ENCODE measurements at regions not wholly inside any gene's neighbourhood (a gene's known extent, or its start where the extent isn't known, plus 50 kb on each side); places are given as distances from the start of the nearest gene placed in this dataset.

DNA sequence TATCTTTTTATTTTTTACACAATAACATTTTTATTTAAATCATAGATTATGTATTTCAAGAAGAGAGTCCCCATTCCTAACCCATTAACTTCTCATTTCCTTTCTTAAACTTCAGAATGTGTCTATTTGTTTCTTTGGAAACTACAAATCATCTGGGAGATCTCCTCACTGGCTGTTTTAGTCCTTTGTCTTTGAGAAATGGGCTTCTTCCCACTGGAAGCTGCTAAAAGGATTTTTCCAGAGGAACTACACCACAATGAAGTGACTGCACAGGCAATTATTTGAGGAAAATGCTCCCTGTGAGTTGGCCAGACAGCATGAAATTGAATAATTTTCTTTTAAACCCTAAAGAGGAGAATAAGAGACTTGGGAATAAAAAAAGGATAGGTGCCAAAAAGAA, 119.1 kb downstream of the TENT5A start:
- Histone ChIP-seq H3K36me3 (ENCODE audit: control insufficient read depth in 5 of 5, insufficient read depth in 5 of 5, low read length in 5 of 5) (no peaks in the 10 kb centered on the region), H3K4me3 (ENCODE audit: low read depth in 1 of 5, low read length in 5 of 5) (no peak overlapping the region), H3K27ac (ENCODE audit: low read depth, low read length) (no peak overlapping the region), H3K27me3 (ENCODE audit: control insufficient read depth in 5 of 5, insufficient read depth in 4 of 5, low read length in 5 of 5) (no peaks in the 10 kb centered on the region), H3K4me1 (ENCODE audit: control insufficient read depth in 5 of 5, insufficient read depth in 5 of 5, low read length in 5 of 5) (no peaks in the 10 kb centered on the region), H3K9ac (ENCODE audit: low read length in 5 of 5) (no peak overlapping the region), H3K9me3 (ENCODE audit: control insufficient read depth in 5 of 5, low read length in 5 of 5) (peaks cover 3 to 16% (median 14%) of the 10 kb centered on the region in 5 donors)

DNA sequence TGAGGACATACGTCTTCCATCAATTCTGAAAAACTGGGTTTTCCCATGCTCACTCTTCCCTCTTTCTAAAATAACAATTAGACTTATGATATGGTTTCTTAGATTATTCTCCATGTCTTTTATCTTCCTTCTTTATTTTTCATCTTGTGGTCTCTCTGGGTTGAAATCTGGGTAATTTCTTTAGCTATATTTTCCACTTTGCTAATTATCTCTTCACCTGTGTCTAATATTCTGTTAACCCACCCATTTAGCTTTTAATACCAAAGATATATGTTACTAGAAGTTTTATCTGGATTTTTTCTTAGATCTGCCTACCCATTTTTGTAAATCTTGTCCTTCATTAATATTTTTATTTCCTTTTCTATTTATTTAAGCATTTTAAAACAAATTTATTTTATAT, 121.8 kb downstream of the TENT5A start:
- Histone ChIP-seq H3K36me3 (ENCODE audit: control insufficient read depth in 5 of 5, insufficient read depth in 5 of 5, low read length in 5 of 5) (no peaks in the 10 kb centered on the region), H3K4me1 (ENCODE audit: control insufficient read depth in 5 of 5, insufficient read depth in 5 of 5, low read length in 5 of 5) (no peaks in the 10 kb centered on the region), H3K9ac (ENCODE audit: low read length in 5 of 5) (no peak overlapping the region), H3K27ac (ENCODE audit: low read depth, low read length) (no peak overlapping the region), H3K27me3 (ENCODE audit: control insufficient read depth in 5 of 5, insufficient read depth in 4 of 5, low read length in 5 of 5) (no peaks in the 10 kb centered on the region), H3K9me3 (ENCODE audit: control insufficient read depth in 5 of 5, low read length in 5 of 5) (peaks cover 3 to 16% (median 15%) of the 10 kb centered on the region in 5 donors), H3K4me3 (ENCODE audit: low read depth in 1 of 5, low read length in 5 of 5) (no peak overlapping the region)

GRCh38 chr6:81625216-81625615, 127.3 kb downstream of the TENT5A start:
- Histone ChIP-seq H3K4me1 (ENCODE audit: control insufficient read depth in 5 of 5, insufficient read depth in 5 of 5, low read length in 5 of 5) (no peaks in the 10 kb centered on the region), H3K27ac (ENCODE audit: low read depth, low read length) (no peak overlapping the region), H3K4me3 (ENCODE audit: low read depth in 1 of 5, low read length in 5 of 5) (no peak overlapping the region), H3K36me3 (ENCODE audit: control insufficient read depth in 5 of 5, insufficient read depth in 5 of 5, low read length in 5 of 5) (no peaks in the 10 kb centered on the region), H3K9me3 (ENCODE audit: control insufficient read depth in 5 of 5, low read length in 5 of 5) (peaks cover 0 to 3% (median 1%) of the 10 kb centered on the region in 5 donors), H3K27me3 (ENCODE audit: control insufficient read depth in 5 of 5, insufficient read depth in 4 of 5, low read length in 5 of 5) (no peaks in the 10 kb centered on the region), H3K9ac (ENCODE audit: low read length in 5 of 5) (no peak overlapping the region)

- H3K36me3 ChIP-seq (ENCODE audit: control insufficient read depth in 5 of 5, insufficient read depth in 5 of 5, low read length in 5 of 5) = no peaks in the 10 kb centered on the region
- no peak overlapping the region for H3K4me3 ChIP-seq (ENCODE audit: low read depth in 1 of 5, low read length in 5 of 5)
- H3K27ac ChIP-seq (ENCODE audit: low read depth, low read length) = no peak overlapping the region
- H3K9ac ChIP-seq (ENCODE audit: low read length in 5 of 5) = no peak overlapping the region
- no peaks in the 10 kb centered on the region for H3K27me3 ChIP-seq (ENCODE audit: control insufficient read depth in 5 of 5, insufficient read depth in 4 of 5, low read length in 5 of 5)
- peaks cover 0 to 3% (median 0%) of the 10 kb centered on the region in 5 donors for H3K9me3 ChIP-seq (ENCODE audit: control insufficient read depth in 5 of 5, low read length in 5 of 5)
- no peaks in the 10 kb centered on the region for H3K4me1 ChIP-seq (ENCODE audit: control insufficient read depth in 5 of 5, insufficient read depth in 5 of 5, low read length in 5 of 5)
These were observed 128.0 kb downstream of the TENT5A start for GRCh38 chr6:81624453-81624852.

GRCh38 chr6:81623106-81623759, 129.2 kb downstream of the TENT5A start:
- Histone ChIP-seq H3K4me1 (ENCODE audit: control insufficient read depth in 5 of 5, insufficient read depth in 5 of 5, low read length in 5 of 5) (no peaks in the 10 kb centered on the region), H3K9ac (ENCODE audit: low read length in 5 of 5) (no peak overlapping the region), H3K9me3 (ENCODE audit: control insufficient read depth in 5 of 5, low read length in 5 of 5) (peaks cover 0 to 1% (median 0%) of the 10 kb centered on the region in 5 donors), H3K27ac (ENCODE audit: low read depth, low read length) (no peak overlapping the region), H3K36me3 (ENCODE audit: control insufficient read depth in 5 of 5, insufficient read depth in 5 of 5, low read length in 5 of 5) (no peaks in the 10 kb centered on the region), H3K27me3 (ENCODE audit: control insufficient read depth in 5 of 5, insufficient read depth in 4 of 5, low read length in 5 of 5) (no peaks in the 10 kb centered on the region), H3K4me3 (ENCODE audit: low read depth in 1 of 5, low read length in 5 of 5) (no peak overlapping the region)

DNA sequence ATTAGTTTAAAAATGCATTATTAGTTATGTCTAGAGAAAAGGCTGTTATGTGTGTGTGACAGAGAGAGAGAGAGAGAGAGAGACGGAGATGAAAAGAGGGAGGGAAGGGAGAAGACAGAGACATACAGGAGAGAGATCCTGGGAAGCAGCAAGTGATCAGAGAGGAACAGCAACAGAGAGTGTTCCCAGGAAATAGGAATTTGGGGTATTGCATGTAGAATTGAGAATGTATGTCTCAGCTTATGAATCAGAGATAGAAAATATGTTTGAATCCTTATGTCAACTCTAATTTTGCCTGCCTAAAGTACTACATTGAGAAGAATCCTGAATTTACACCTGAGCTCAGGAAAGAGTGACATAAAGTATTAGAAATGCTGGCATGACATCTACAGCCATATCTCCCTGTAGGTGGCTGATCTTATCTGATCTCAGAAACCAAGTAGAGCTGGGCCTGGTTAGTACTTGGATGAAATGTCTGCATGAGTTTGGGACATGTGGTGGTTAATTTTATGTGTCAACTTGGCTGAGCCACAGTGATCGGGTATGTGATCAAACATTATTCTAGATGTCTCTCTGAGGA, 130.6 kb downstream of the TENT5A start:
- Histone ChIP-seq H3K4me1 (ENCODE audit: control insufficient read depth in 5 of 5, insufficient read depth in 5 of 5, low read length in 5 of 5) (no peaks in the 10 kb centered on the region), H3K27me3 (ENCODE audit: control insufficient read depth in 5 of 5, insufficient read depth in 4 of 5, low read length in 5 of 5) (no peaks in the 10 kb centered on the region), H3K27ac (ENCODE audit: low read depth, low read length) (no peak overlapping the region), H3K9me3 (ENCODE audit: control insufficient read depth in 5 of 5, low read length in 5 of 5) (no peaks in the 10 kb centered on the region), H3K36me3 (ENCODE audit: control insufficient read depth in 5 of 5, insufficient read depth in 5 of 5, low read length in 5 of 5) (no peaks in the 10 kb centered on the region), H3K4me3 (ENCODE audit: low read depth in 1 of 5, low read length in 5 of 5) (no peak overlapping the region), H3K9ac (ENCODE audit: low read length in 5 of 5) (no peak overlapping the region)

- Histone ChIP-seq H3K36me3 (ENCODE audit: control insufficient read depth in 5 of 5, insufficient read depth in 5 of 5, low read length in 5 of 5) (no peaks in the 10 kb centered on the region), H3K27me3 (ENCODE audit: control insufficient read depth in 5 of 5, insufficient read depth in 4 of 5, low read length in 5 of 5) (no peaks in the 10 kb centered on the region), H3K9ac (ENCODE audit: low read length in 5 of 5) (no peak overlapping the region), H3K9me3 (ENCODE audit: control insufficient read depth in 5 of 5, low read length in 5 of 5) (no peaks in the 10 kb centered on the region), H3K27ac (ENCODE audit: low read depth, low read length) (no peak overlapping the region), H3K4me3 (ENCODE audit: low read depth in 1 of 5, low read length in 5 of 5) (no peak overlapping the region), H3K4me1 (ENCODE audit: control insufficient read depth in 5 of 5, insufficient read depth in 5 of 5, low read length in 5 of 5) (peaks cover 0 to 4% (median 0%) of the 10 kb centered on the region in 5 donors)
These were observed 138.2 kb downstream of the TENT5A start for GRCh38 chr6:81614292-81614691.

DNA sequence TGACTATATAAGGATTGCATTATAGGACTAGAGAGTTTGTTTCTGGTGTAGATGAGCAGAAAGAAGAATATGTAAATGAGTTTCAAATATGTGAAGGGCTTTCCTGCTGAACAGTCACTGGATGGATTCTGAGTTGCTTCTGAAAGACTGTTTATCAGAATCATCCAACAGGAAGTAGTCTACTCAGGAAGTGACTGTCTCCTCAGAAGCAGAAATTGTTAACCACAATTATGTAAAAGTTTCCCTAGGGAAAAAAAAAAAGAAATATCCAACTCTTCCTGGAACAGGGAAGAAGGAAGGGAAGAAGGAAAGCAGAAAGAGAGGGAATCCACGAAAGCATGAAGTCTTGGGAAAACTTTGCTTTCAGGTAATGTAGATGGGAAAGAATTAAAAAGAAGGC, 138.9 kb downstream of the TENT5A start:
- Histone ChIP-seq H3K27me3 (ENCODE audit: control insufficient read depth in 5 of 5, insufficient read depth in 4 of 5, low read length in 5 of 5) (no peaks in the 10 kb centered on the region), H3K36me3 (ENCODE audit: control insufficient read depth in 5 of 5, insufficient read depth in 5 of 5, low read length in 5 of 5) (no peaks in the 10 kb centered on the region), H3K4me3 (ENCODE audit: low read depth in 1 of 5, low read length in 5 of 5) (no peak overlapping the region), H3K9ac (ENCODE audit: low read length in 5 of 5) (no peak overlapping the region), H3K27ac (ENCODE audit: low read depth, low read length) (no peak overlapping the region), H3K4me1 (ENCODE audit: control insufficient read depth in 5 of 5, insufficient read depth in 5 of 5, low read length in 5 of 5) (peaks cover 0 to 4% (median 0%) of the 10 kb centered on the region in 5 donors), H3K9me3 (ENCODE audit: control insufficient read depth in 5 of 5, low read length in 5 of 5) (no peaks in the 10 kb centered on the region)

DNA sequence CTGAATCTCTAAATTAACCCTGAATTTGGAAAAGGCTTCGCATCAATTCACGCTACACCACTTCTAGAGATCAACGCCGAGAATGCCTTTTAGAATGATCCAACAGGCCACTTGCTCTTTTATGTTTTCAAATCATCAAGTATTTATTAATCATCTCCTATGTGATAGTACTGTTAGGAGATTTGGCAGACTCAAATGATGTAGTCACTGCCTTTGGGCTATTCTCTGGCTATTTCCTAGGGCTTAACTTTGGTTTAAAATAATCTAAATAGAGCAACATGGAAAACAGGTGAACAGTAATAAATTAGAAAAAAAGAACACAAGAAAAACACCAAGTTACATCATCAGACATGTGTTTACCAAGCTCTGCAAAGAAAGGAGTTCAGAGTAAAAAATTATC, 140.3 kb downstream of the TENT5A start:
- no peaks in the 10 kb centered on the region for H3K27me3 ChIP-seq (ENCODE audit: control insufficient read depth in 5 of 5, insufficient read depth in 4 of 5, low read length in 5 of 5)
- no peak overlapping the region for H3K9ac ChIP-seq (ENCODE audit: low read length in 5 of 5)
- no peak overlapping the region for H3K27ac ChIP-seq (ENCODE audit: low read depth, low read length)
- H3K4me1 ChIP-seq (ENCODE audit: control insufficient read depth in 5 of 5, insufficient read depth in 5 of 5, low read length in 5 of 5) = peaks cover 0 to 4% (median 0%) of the 10 kb centered on the region in 5 donors
- no peaks in the 10 kb centered on the region for H3K36me3 ChIP-seq (ENCODE audit: control insufficient read depth in 5 of 5, insufficient read depth in 5 of 5, low read length in 5 of 5)
- H3K9me3 ChIP-seq (ENCODE audit: control insufficient read depth in 5 of 5, low read length in 5 of 5) = no peaks in the 10 kb centered on the region
- H3K4me3 ChIP-seq (ENCODE audit: low read depth in 1 of 5, low read length in 5 of 5) = no peak overlapping the region

- H3K27ac ChIP-seq (ENCODE audit: low read depth, low read length) = no peak overlapping the region
- H3K36me3 ChIP-seq (ENCODE audit: control insufficient read depth in 5 of 5, insufficient read depth in 5 of 5, low read length in 5 of 5) = no peaks in the 10 kb centered on the region
- H3K9ac ChIP-seq (ENCODE audit: low read length in 5 of 5) = no peak overlapping the region
- peaks cover 0 to 4% (median 0%) of the 10 kb centered on the region in 5 donors for H3K4me1 ChIP-seq (ENCODE audit: control insufficient read depth in 5 of 5, insufficient read depth in 5 of 5, low read length in 5 of 5)
- H3K9me3 ChIP-seq (ENCODE audit: control insufficient read depth in 5 of 5, low read length in 5 of 5) = no peaks in the 10 kb centered on the region
- no peaks in the 10 kb centered on the region for H3K27me3 ChIP-seq (ENCODE audit: control insufficient read depth in 5 of 5, insufficient read depth in 4 of 5, low read length in 5 of 5)
- no peak overlapping the region for H3K4me3 ChIP-seq (ENCODE audit: low read depth in 1 of 5, low read length in 5 of 5)
These were observed 142.7 kb downstream of the TENT5A start for GRCh38 chr6:81609736-81610135.
